Kidney (tissue), 13 donors: ENCODE measurements at regions not wholly inside any gene's neighbourhood (a gene's known extent, or its start where the extent isn't known, plus 50 kb on each side); places are given as distances from the start of the nearest gene placed in this dataset.

Experiments used
- DNase-seq, 5 donors: peaks; one replicate each; pipeline ENCODE4 v3.0.0-alpha.2; 2013 to 2020
- FAIRE-seq: peaks from 2 replicates; lab custom pipeline; 2012; peaks lifted over from hg19 to GRCh38; lab: Jason Lieb, UNC
- H3K27ac ChIP-seq, 2 donors: one replicate each; pipeline ENCODE4 v1.7.0; 2013; ENCODE audit warnings: low read depth in 2 of 2, low read length in 2 of 2, inconsistent platforms in 1 of 2
- H3K27me3 ChIP-seq: one replicate; pipeline ENCODE4 v1.7.1; 2013; ENCODE audit warnings: low read length, inconsistent platforms; ENCODE audit not compliant: control insufficient read depth, insufficient read depth
- H3K36me3 ChIP-seq, 3 donors: one replicate each; pipeline versions ENCODE4 v1.7.0 to v1.7.1; 2013; ENCODE audit warnings: low read length in 3 of 3, control low read depth in 1 of 3, inconsistent platforms in 1 of 3; ENCODE audit not compliant: insufficient read depth in 3 of 3, control insufficient read depth in 2 of 3
- H3K4me1 ChIP-seq, 3 donors: one replicate each; pipeline versions ENCODE4 v1.7.0 to v1.7.1; 2013; ENCODE audit warnings: low read length in 3 of 3, inconsistent platforms in 1 of 3, low read depth in 1 of 3; ENCODE audit not compliant: control insufficient read depth in 2 of 3, insufficient read depth in 2 of 3
- H3K4me3 ChIP-seq, 3 donors: one replicate each; pipeline versions ENCODE4 v1.7.0 to v1.8.1; 2013; ENCODE audit warnings: low read length in 3 of 3, control low read depth in 1 of 3, inconsistent platforms in 1 of 3
- H3K9ac ChIP-seq, 3 donors: one replicate each; pipeline versions ENCODE4 v1.7.0 to v1.7.1; 2013; ENCODE audit warnings: low read length in 3 of 3, control low read depth in 1 of 3, inconsistent platforms in 1 of 3
- H3K9me3 ChIP-seq, 3 donors: one replicate each; pipeline versions ENCODE4 v1.7.0 to v1.7.1; 2013; ENCODE audit warnings: low read length in 3 of 3, control low read depth in 1 of 3, inconsistent platforms in 1 of 3; ENCODE audit not compliant: control insufficient read depth in 2 of 3, insufficient read depth in 1 of 3
- CTCF ChIP-seq: IDR thresholded peaks from 3 replicates; pipeline ENCODE4 v1.5.1; 2012; ENCODE audit warnings: mild to moderate bottlenecking, moderate library complexity, borderline replicate concordance; ENCODE audit not compliant: insufficient read depth; ENCODE audit errors: extremely low read depth
- intact Hi-C: fragments of 100-400 bp; cut with DNase I; formaldehyde crosslinking; loops from one replicate; pipeline ENCODE4 v1.11.1; 2022
- donor health status: control.
- donor health status: control.
- donor health status: control.
- donor health status: control.
- donor health status: control.
- donor health status: DM: yes; HTN: yes; CAD: no.
- donor health status: Normal renal cell carcinoma (clear cell type).

GRCh38 chr5:7208938-7209337 lies 187.0 kb upstream of the ADCY2 start:
- peak overlapping the region; percentile 67 to 70 for H3K27ac ChIP-seq
- H3K4me3 ChIP-seq = no peak overlapping the region
- H3K4me1 ChIP-seq = peaks cover 0 to 7% (median 0%) of the 10 kb centered on the region in 3 donors
- TF ChIP-seq CTCF = no peak
- no peaks in the 10 kb centered on the region for H3K9me3 ChIP-seq
- no peaks in the 10 kb centered on the region for H3K27me3 ChIP-seq
- H3K9ac ChIP-seq = no peak overlapping the region
- DNase-seq (peak in 4 of 5 donors; percentile 90 to 94 (median 91)), FAIRE-seq (no peak)
- H3K36me3 ChIP-seq = no peaks in the 10 kb centered on the region
- intact Hi-C loops = no loop called here

GRCh38 chr5:7209658-7210057 lies 186.3 kb upstream of the ADCY2 start:
- H3K27ac ChIP-seq = peak overlapping the region in 1 of 2 donors; percentile 26

GRCh38 chr5:7210549-7210948 lies 185.4 kb upstream of the ADCY2 start:
- FAIRE-seq (no peak), DNase-seq (no peak)
- peak overlapping the region in 1 of 2 donors; percentile 26 for H3K27ac ChIP-seq
- H3K9me3 ChIP-seq = peaks cover 0 to 3% (median 0%) of the 10 kb centered on the region in 3 donors
- no peak overlapping the region for H3K4me3 ChIP-seq
- intact Hi-C loops = no loop called here
- no peaks in the 10 kb centered on the region for H3K36me3 ChIP-seq
- H3K9ac ChIP-seq = no peak overlapping the region
- TF ChIP-seq CTCF = no peak
- peaks cover 0 to 7% (median 0%) of the 10 kb centered on the region in 3 donors for H3K4me1 ChIP-seq
- H3K27me3 ChIP-seq = no peaks in the 10 kb centered on the region

More at GRCh38 chr5:7209658-7210057, 186.3 kb upstream of the ADCY2 start:
- no peak overlapping the region for H3K9ac ChIP-seq
- H3K4me3 ChIP-seq = no peak overlapping the region
- H3K4me1 ChIP-seq = peaks cover 0 to 7% (median 0%) of the 10 kb centered on the region in 3 donors
- TF ChIP-seq CTCF = no peak
- H3K27me3 ChIP-seq = no peaks in the 10 kb centered on the region
- no peaks in the 10 kb centered on the region for H3K9me3 ChIP-seq
- peak in 2 of 5 donors; percentile 24 to 26 for DNase-seq
- intact Hi-C loops = no loop called here
- no peaks in the 10 kb centered on the region for H3K36me3 ChIP-seq
- peak; percentile 8 for FAIRE-seq

- no peak for FAIRE-seq
- TF ChIP-seq CTCF = no peak
- H3K36me3 ChIP-seq = no peaks in the 10 kb centered on the region
Observed at GRCh38 chr5:7213525-7213924, 182.4 kb upstream of the ADCY2 start.

More at GRCh38 chr5:7213525-7213924, 182.4 kb upstream of the ADCY2 start:
- Histone ChIP-seq H3K9me3 (peaks cover 0 to 3% (median 0%) of the 10 kb centered on the region in 3 donors), H3K9ac (no peak overlapping the region), H3K4me1 (peaks cover 0 to 7% (median 2%) of the 10 kb centered on the region in 3 donors), H3K27me3 (no peaks in the 10 kb centered on the region), H3K4me3 (no peak overlapping the region), H3K27ac (no peak overlapping the region)
- DNase-seq = no peak
- intact Hi-C loops = no loop called here
